ENCODE measurements at regions not wholly inside any gene's neighbourhood (a gene's known extent, or its start where the extent isn't known, plus 50 kb on each side); places are given as distances from the start of the nearest gene placed in this dataset.
A peak's percentile ranks its signal among the peaks of the same experiment; 100 is the strongest.

DNA sequence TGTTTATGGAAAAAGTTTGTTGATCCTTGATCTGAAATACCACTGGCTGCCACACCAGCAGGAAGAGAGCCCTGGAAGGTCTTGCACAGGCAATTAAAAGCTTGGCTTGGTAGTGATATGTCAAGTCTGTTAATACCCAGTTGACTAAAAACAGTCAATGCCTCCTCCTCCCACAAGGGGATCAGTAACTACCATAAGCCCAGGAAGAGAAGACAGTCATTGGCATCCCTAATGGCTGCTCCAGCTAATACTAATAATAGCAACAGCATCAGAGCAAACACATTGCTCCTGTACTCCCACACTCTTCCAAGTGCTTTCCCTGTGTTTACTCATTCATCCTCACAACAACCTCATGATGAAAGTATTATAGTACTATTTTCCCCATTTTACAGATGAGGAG, 528.6 kb downstream of the TAFA4 start:
- no peak overlapping the region for H2BK15ac ChIP-seq (ENCODE audit: low read depth, poor library complexity, severe bottlenecking)
- no peak overlapping the region for H3K4me3 ChIP-seq (ENCODE audit: insufficient read depth in 1 of 2, low read depth in 1 of 2, low read length in 2 of 2)
- no peak overlapping the region for H3K23ac ChIP-seq (ENCODE audit: low read length in 2 of 2)
- H2BK12ac ChIP-seq (ENCODE audit: low read length in 2 of 2) = no peak overlapping the region
- H2AFZ ChIP-seq (ENCODE audit: low read depth, low read length) = no peak overlapping the region
- no peaks in the 10 kb centered on the region for H3K79me1 ChIP-seq (replicated peaks; ENCODE audit: low read length, poor library complexity, severe bottlenecking)
- no peak overlapping the region for H3K14ac ChIP-seq (ENCODE audit: low read length in 2 of 2)
- no peak overlapping the region for H4K8ac ChIP-seq (ENCODE audit: low read length)
- no peak overlapping the region for H2BK120ac ChIP-seq (ENCODE audit: low read depth, low read length)
- H4K91ac ChIP-seq (ENCODE audit: low read length) = no peak overlapping the region
- no peak overlapping the region for H2BK5ac ChIP-seq (ENCODE audit: low read depth, low read length, poor library complexity, severe bottlenecking)
- peaks cover 4% of the 10 kb centered on the region for H3K9me3 ChIP-seq (ENCODE audit: control insufficient read depth, low read length)
- H3K36me3 ChIP-seq (ENCODE audit: control insufficient read depth in 1 of 2, insufficient read depth in 2 of 2, low read depth in 1 of 2, low read length in 2 of 2) = no peaks in the 10 kb centered on the region
- no peak overlapping the region for H2AK5ac ChIP-seq (ENCODE audit: low read length, severe bottlenecking)
- no peak overlapping the region for H3K27ac ChIP-seq (ENCODE audit: low read length, poor library complexity, severe bottlenecking)
- H3K27me3 ChIP-seq (ENCODE audit: control insufficient read depth in 1 of 2, insufficient read depth in 1 of 2, low read length in 2 of 2) = no peaks in the 10 kb centered on the region
- H3K9ac ChIP-seq (ENCODE audit: low read length) = no peak overlapping the region
- DNase-seq = peak; percentile 73
- no peak overlapping the region for H3K4ac ChIP-seq (ENCODE audit: low read depth in 1 of 2, low read length in 2 of 2)
- no peaks in the 10 kb centered on the region for H3K4me1 ChIP-seq (ENCODE audit: control insufficient read depth, insufficient read depth, low read depth, low read length)
- no peak overlapping the region for H3K4me2 ChIP-seq (ENCODE audit: low read length, poor library complexity, severe bottlenecking)
- peak overlapping the region in 1 of 2 experiments; percentile 2 for H3K18ac ChIP-seq (ENCODE audit: low read depth in 1 of 2, low read length in 2 of 2)

- peaks cover 7% of the 10 kb centered on the region for H3K9me3 ChIP-seq (ENCODE audit: control insufficient read depth, low read length)
- no peak overlapping the region for H2AK5ac ChIP-seq (ENCODE audit: low read length, severe bottlenecking)
- H3K27me3 ChIP-seq (ENCODE audit: control insufficient read depth in 1 of 2, insufficient read depth in 1 of 2, low read length in 2 of 2) = no peaks in the 10 kb centered on the region
- no peak for DNase-seq
- no peaks in the 10 kb centered on the region for H3K36me3 ChIP-seq (ENCODE audit: control insufficient read depth in 1 of 2, insufficient read depth in 2 of 2, low read depth in 1 of 2, low read length in 2 of 2)
- no peak overlapping the region for H3K9ac ChIP-seq (ENCODE audit: low read length)
- no peak overlapping the region for H3K23ac ChIP-seq (ENCODE audit: low read length in 2 of 2)
- H2BK120ac ChIP-seq (ENCODE audit: low read depth, low read length) = no peak overlapping the region
- H2AFZ ChIP-seq (ENCODE audit: low read depth, low read length) = no peak overlapping the region
- no peak overlapping the region for H3K4me2 ChIP-seq (ENCODE audit: low read length, poor library complexity, severe bottlenecking)
- no peak overlapping the region for H4K8ac ChIP-seq (ENCODE audit: low read length)
- no peak overlapping the region for H2BK5ac ChIP-seq (ENCODE audit: low read depth, low read length, poor library complexity, severe bottlenecking)
- no peak overlapping the region for H4K91ac ChIP-seq (ENCODE audit: low read length)
- H3K18ac ChIP-seq (ENCODE audit: low read depth in 1 of 2, low read length in 2 of 2) = peak overlapping the region in 1 of 2 experiments; percentile 62
- H3K4me3 ChIP-seq (ENCODE audit: insufficient read depth in 1 of 2, low read depth in 1 of 2, low read length in 2 of 2) = no peak overlapping the region
- H3K4ac ChIP-seq (ENCODE audit: low read depth in 1 of 2, low read length in 2 of 2) = no peak overlapping the region
- no peak overlapping the region for H2BK15ac ChIP-seq (ENCODE audit: low read depth, poor library complexity, severe bottlenecking)
- no peak overlapping the region for H2BK12ac ChIP-seq (ENCODE audit: low read length in 2 of 2)
- H3K79me1 ChIP-seq (replicated peaks; ENCODE audit: low read length, poor library complexity, severe bottlenecking) = no peaks in the 10 kb centered on the region
- WGBS = 62% methylated on average over 3 of the region's 6 CpGs
- no peak overlapping the region for H3K27ac ChIP-seq (ENCODE audit: low read length, poor library complexity, severe bottlenecking)
- no peaks in the 10 kb centered on the region for H3K4me1 ChIP-seq (ENCODE audit: control insufficient read depth, insufficient read depth, low read depth, low read length)
- no peak overlapping the region for H3K14ac ChIP-seq (ENCODE audit: low read length in 2 of 2)
Measured at GRCh38 chr3:68402235-68402918, 530.0 kb downstream of the TAFA4 start.

DNA sequence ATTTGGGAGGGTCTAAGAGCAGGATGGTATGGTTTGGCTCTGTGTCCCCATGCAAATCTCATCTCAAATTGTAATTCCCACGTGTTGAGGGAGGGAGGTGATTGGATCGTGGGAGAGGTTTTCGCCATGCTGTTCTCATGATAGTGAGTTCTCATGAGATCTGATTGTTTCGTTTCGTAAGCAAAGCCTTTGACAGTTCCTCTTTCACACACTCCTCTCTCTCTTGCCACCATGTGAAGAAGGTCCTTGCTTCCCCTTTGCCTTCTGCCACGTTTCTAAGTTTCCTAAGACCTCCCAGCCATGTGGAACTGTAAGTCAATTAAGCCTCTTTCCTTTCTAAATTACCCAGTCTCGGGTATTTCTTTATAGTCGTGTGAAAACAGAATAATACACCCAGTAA, 553.7 kb downstream of the TAFA4 start:
- no peaks in the 10 kb centered on the region for H3K79me1 ChIP-seq (replicated peaks; ENCODE audit: low read length, poor library complexity, severe bottlenecking)
- no peak overlapping the region for H3K23ac ChIP-seq (ENCODE audit: low read length in 2 of 2)
- no peak overlapping the region for H3K27ac ChIP-seq (ENCODE audit: low read length, poor library complexity, severe bottlenecking)
- no peak overlapping the region for H3K14ac ChIP-seq (ENCODE audit: low read length in 2 of 2)
- 67% methylated on average over 6 of the region's 8 CpGs for WGBS
- H3K4me3 ChIP-seq (ENCODE audit: insufficient read depth in 1 of 2, low read depth in 1 of 2, low read length in 2 of 2) = no peak overlapping the region
- peaks cover 10% of the 10 kb centered on the region for H3K9me3 ChIP-seq (ENCODE audit: control insufficient read depth, low read length)
- H3K4ac ChIP-seq (ENCODE audit: low read depth in 1 of 2, low read length in 2 of 2) = no peak overlapping the region
- H4K91ac ChIP-seq (ENCODE audit: low read length) = no peak overlapping the region
- no peak overlapping the region for H2BK12ac ChIP-seq (ENCODE audit: low read length in 2 of 2)
- H2BK120ac ChIP-seq (ENCODE audit: low read depth, low read length) = no peak overlapping the region
- no peaks in the 10 kb centered on the region for H3K27me3 ChIP-seq (ENCODE audit: control insufficient read depth in 1 of 2, insufficient read depth in 1 of 2, low read length in 2 of 2)
- DNase-seq = no peak
- H3K4me2 ChIP-seq (ENCODE audit: low read length, poor library complexity, severe bottlenecking) = no peak overlapping the region
- no peak overlapping the region for H3K9ac ChIP-seq (ENCODE audit: low read length)
- no peak overlapping the region for H2AK5ac ChIP-seq (ENCODE audit: low read length, severe bottlenecking)
- no peaks in the 10 kb centered on the region for H3K36me3 ChIP-seq (ENCODE audit: control insufficient read depth in 1 of 2, insufficient read depth in 2 of 2, low read depth in 1 of 2, low read length in 2 of 2)
- no peaks in the 10 kb centered on the region for H3K4me1 ChIP-seq (ENCODE audit: control insufficient read depth, insufficient read depth, low read depth, low read length)
- H2BK5ac ChIP-seq (ENCODE audit: low read depth, low read length, poor library complexity, severe bottlenecking) = no peak overlapping the region
- no peak overlapping the region for H2AFZ ChIP-seq (ENCODE audit: low read depth, low read length)
- no peak overlapping the region for H4K8ac ChIP-seq (ENCODE audit: low read length)
- no peak overlapping the region for H3K18ac ChIP-seq (ENCODE audit: low read depth in 1 of 2, low read length in 2 of 2)
- H2BK15ac ChIP-seq (ENCODE audit: low read depth, poor library complexity, severe bottlenecking) = no peak overlapping the region

- Histone ChIP-seq H2AFZ (ENCODE audit: low read depth, low read length) (no peak overlapping the region), H2BK15ac (ENCODE audit: low read depth, poor library complexity, severe bottlenecking) (no peak overlapping the region), H3K4me2 (ENCODE audit: low read length, poor library complexity, severe bottlenecking) (no peak overlapping the region), H4K91ac (ENCODE audit: low read length) (no peak overlapping the region), H3K14ac (ENCODE audit: low read length in 2 of 2) (no peak overlapping the region), H2BK120ac (ENCODE audit: low read depth, low read length) (no peak overlapping the region), H4K8ac (ENCODE audit: low read length) (no peak overlapping the region), H3K27me3 (ENCODE audit: control insufficient read depth in 1 of 2, insufficient read depth in 1 of 2, low read length in 2 of 2) (no peaks in the 10 kb centered on the region), H3K18ac (ENCODE audit: low read depth in 1 of 2, low read length in 2 of 2) (no peak overlapping the region), H2BK5ac (ENCODE audit: low read depth, low read length, poor library complexity, severe bottlenecking) (no peak overlapping the region), H2BK12ac (ENCODE audit: low read length in 2 of 2) (no peak overlapping the region), H3K4me1 (ENCODE audit: control insufficient read depth, insufficient read depth, low read depth, low read length) (no peaks in the 10 kb centered on the region), H2AK5ac (ENCODE audit: low read length, severe bottlenecking) (no peak overlapping the region), H3K9me3 (ENCODE audit: control insufficient read depth, low read length) (peaks cover 3% of the 10 kb centered on the region), H3K4me3 (ENCODE audit: insufficient read depth in 1 of 2, low read depth in 1 of 2, low read length in 2 of 2) (no peak overlapping the region), H3K27ac (ENCODE audit: low read length, poor library complexity, severe bottlenecking) (no peak overlapping the region), H3K79me1 (replicated peaks; ENCODE audit: low read length, poor library complexity, severe bottlenecking) (no peaks in the 10 kb centered on the region), H3K23ac (ENCODE audit: low read length in 2 of 2) (no peak overlapping the region), H3K9ac (ENCODE audit: low read length) (no peak overlapping the region), H3K36me3 (ENCODE audit: control insufficient read depth in 1 of 2, insufficient read depth in 2 of 2, low read depth in 1 of 2, low read length in 2 of 2) (no peaks in the 10 kb centered on the region), H3K4ac (ENCODE audit: low read depth in 1 of 2, low read length in 2 of 2) (no peak overlapping the region)
- no peak for DNase-seq
- WGBS = 94% methylated on average over 3 of the region's 3 CpGs
Measured at GRCh38 chr3:68373727-68374126, 558.6 kb downstream of the TAFA4 start.
